Left forelimb (tissue), 1 donor: ENCODE measurements at regions not wholly inside any gene's neighbourhood (a gene's known extent, or its start where the extent isn't known, plus 50 kb on each side); places are given as distances from the start of the nearest gene placed in this dataset.

ENCODE experiments used
- DNase-seq: peaks from one replicate; pipeline ENCODE4 v3.0.0-alpha.2; 2018; ENCODE audit warnings: low spot score

- DNase-seq, result no peak
Measured at GRCh38 chr9:119005162-119005561, 364.1 kb downstream of the BRINP1 start.

GRCh38 chr9:119009249-119009648 lies 360.0 kb downstream of the BRINP1 start:
- DNase-seq, result no peak

- DNase-seq, result no peak
Measured at GRCh38 chr9:119020284-119020683, 349.0 kb downstream of the BRINP1 start.

- DNase-seq, result no peak
Measured at GRCh38 chr9:119020730-119021333, 348.4 kb downstream of the BRINP1 start.

GRCh38 chr9:119026120-119026519 lies 343.1 kb downstream of the BRINP1 start:
- DNase-seq, result no peak

- no peak for DNase-seq
Measured at GRCh38 chr9:119027901-119028699, 341.1 kb downstream of the BRINP1 start.

GRCh38 chr9:119029886-119030285 lies 339.3 kb downstream of the BRINP1 start:
- DNase-seq, result no peak

GRCh38 chr9:119033596-119033995 lies 335.6 kb downstream of the BRINP1 start:
- DNase-seq, result no peak

- no peak for DNase-seq
Measured at GRCh38 chr9:119036969-119037368, 332.3 kb downstream of the BRINP1 start.

- no peak for DNase-seq
Measured at GRCh38 chr9:119043996-119044395, 325.2 kb downstream of the BRINP1 start.

GRCh38 chr9:119044806-119045205 lies 324.4 kb downstream of the BRINP1 start:
- DNase-seq, result no peak

GRCh38 chr9:119047513-119048307 lies 321.5 kb downstream of the BRINP1 start:
- no peak for DNase-seq

- DNase-seq, result no peak
Measured at GRCh38 chr9:119050281-119050680, 319.0 kb downstream of the BRINP1 start.

- no peak for DNase-seq
Measured at GRCh38 chr9:119052339-119053030, 316.8 kb downstream of the BRINP1 start.

- no peak for DNase-seq
Measured at GRCh38 chr9:119053070-119053469, 316.2 kb downstream of the BRINP1 start.

- DNase-seq, result no peak
Measured at GRCh38 chr9:119060629-119061385, 308.4 kb downstream of the BRINP1 start.

- no peak for DNase-seq
Measured at GRCh38 chr9:119071636-119072035, 297.6 kb downstream of the BRINP1 start.

GRCh38 chr9:119074017-119074416 lies 295.2 kb downstream of the BRINP1 start:
- no peak for DNase-seq

GRCh38 chr9:119078015-119078414 lies 291.2 kb downstream of the BRINP1 start:
- no peak for DNase-seq

- no peak for DNase-seq
Measured at GRCh38 chr9:119083673-119084072, 285.6 kb downstream of the BRINP1 start.

GRCh38 chr9:119086590-119086989 lies 282.6 kb downstream of the BRINP1 start:
- no peak for DNase-seq
